ENCODE measurements at regions not wholly inside any gene's neighbourhood (a gene's known extent, or its start where the extent isn't known, plus 50 kb on each side); places are given as distances from the start of the nearest gene placed in this dataset.

DNA sequence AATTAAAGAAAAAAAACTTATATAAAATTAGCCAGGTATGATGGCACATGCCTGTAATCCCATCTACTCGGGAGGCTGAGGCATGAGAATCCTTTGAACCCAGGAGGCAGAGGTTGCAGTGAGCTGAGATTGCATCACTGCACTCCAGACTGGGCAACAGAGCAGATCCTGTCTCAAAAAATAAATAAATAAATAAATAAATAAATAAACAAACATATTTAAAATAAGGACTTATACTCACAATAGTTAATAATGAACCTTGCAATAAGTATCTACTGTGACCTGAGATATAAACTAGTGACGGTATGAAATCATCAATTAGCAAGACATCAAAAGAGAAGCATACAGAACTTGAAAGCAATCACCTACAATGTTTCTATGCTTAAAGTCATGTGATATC, 548.4 kb upstream of the JARID2 start:
- H3K4me3 ChIP-seq (ENCODE audit: low read length): no peak overlapping the region
- no peaks in the 10 kb centered on the region for H3F3A ChIP-seq (ENCODE audit: insufficient read depth, low read length, poor library complexity, severe bottlenecking)
- no peak overlapping the region for H2AFZ ChIP-seq (ENCODE audit: low read depth, low read length)
- H3K9me2 ChIP-seq (ENCODE audit: insufficient read depth, low read length): no peaks in the 10 kb centered on the region
- TF ChIP-seq POLR2AphosphoS5 (IDR thresholded peaks at IDR 0.05): no peak
- TF ChIP-seq EP300 (conservative IDR thresholded peaks at IDR 0.05; ENCODE audit: poor library complexity, severe bottlenecking): no peak
- no peak for TF ChIP-seq TAF1 (IDR thresholded peaks at IDR 0.05; ENCODE audit: low read depth)
- no peak overlapping the region for H3K27ac ChIP-seq (ENCODE audit: low read length)
- H3K27me3 ChIP-seq (ENCODE audit: insufficient read depth, low read depth, low read length): no peaks in the 10 kb centered on the region
- H3K4me2 ChIP-seq (ENCODE audit: low read length): no peak overlapping the region
- no peaks in the 10 kb centered on the region for H4K20me1 ChIP-seq (ENCODE audit: insufficient read depth)
- no peak overlapping the region for H3K9ac ChIP-seq (ENCODE audit: low read length)
- H3K36me3 ChIP-seq (ENCODE audit: insufficient read depth, low read length): no peaks in the 10 kb centered on the region
- H3K79me2 ChIP-seq (replicated peaks; ENCODE audit: insufficient read depth, low read length): no peaks in the 10 kb centered on the region
- no peaks in the 10 kb centered on the region for H3K9me3 ChIP-seq (ENCODE audit: low read length)

- Histone ChIP-seq H3K9me2 (ENCODE audit: insufficient read depth, low read length) (no peaks in the 10 kb centered on the region), H4K20me1 (ENCODE audit: insufficient read depth) (no peaks in the 10 kb centered on the region), H3K4me3 (ENCODE audit: low read length) (no peak overlapping the region), H3K27ac (ENCODE audit: low read length) (no peak overlapping the region), H3F3A (ENCODE audit: insufficient read depth, low read length, poor library complexity, severe bottlenecking) (no peaks in the 10 kb centered on the region), H3K9me3 (ENCODE audit: low read length) (no peaks in the 10 kb centered on the region), H2AFZ (ENCODE audit: low read depth, low read length) (no peak overlapping the region), H3K79me2 (replicated peaks; ENCODE audit: insufficient read depth, low read length) (no peaks in the 10 kb centered on the region), H3K27me3 (ENCODE audit: insufficient read depth, low read depth, low read length) (no peaks in the 10 kb centered on the region), H3K9ac (ENCODE audit: low read length) (no peak overlapping the region), H3K4me2 (ENCODE audit: low read length) (no peak overlapping the region), H3K36me3 (ENCODE audit: insufficient read depth, low read length) (no peaks in the 10 kb centered on the region)
- TF ChIP-seq CTCF (IDR thresholded peaks at IDR 0.05; ENCODE audit: poor library complexity, severe bottlenecking) (no peak), RAD21 (conservative IDR thresholded peaks at IDR 0.05) (no peak), EZH2 (IDR thresholded peaks at IDR 0.05; ENCODE audit: borderline replicate concordance, insufficient read depth, low read length, poor library complexity, severe bottlenecking) (no peak), TAF1 (IDR thresholded peaks at IDR 0.05; ENCODE audit: low read depth) (no peak), SMC3 (conservative IDR thresholded peaks at IDR 0.05; ENCODE audit: poor library complexity) (no peak), EP300 (conservative IDR thresholded peaks at IDR 0.05; ENCODE audit: poor library complexity, severe bottlenecking) (no peak), POLR2AphosphoS5 (IDR thresholded peaks at IDR 0.05) (no peak), MXI1 (conservative IDR thresholded peaks at IDR 0.05; ENCODE audit: poor library complexity, severe bottlenecking) (no peak)
- TF ChIP-seq, protein P1, sequence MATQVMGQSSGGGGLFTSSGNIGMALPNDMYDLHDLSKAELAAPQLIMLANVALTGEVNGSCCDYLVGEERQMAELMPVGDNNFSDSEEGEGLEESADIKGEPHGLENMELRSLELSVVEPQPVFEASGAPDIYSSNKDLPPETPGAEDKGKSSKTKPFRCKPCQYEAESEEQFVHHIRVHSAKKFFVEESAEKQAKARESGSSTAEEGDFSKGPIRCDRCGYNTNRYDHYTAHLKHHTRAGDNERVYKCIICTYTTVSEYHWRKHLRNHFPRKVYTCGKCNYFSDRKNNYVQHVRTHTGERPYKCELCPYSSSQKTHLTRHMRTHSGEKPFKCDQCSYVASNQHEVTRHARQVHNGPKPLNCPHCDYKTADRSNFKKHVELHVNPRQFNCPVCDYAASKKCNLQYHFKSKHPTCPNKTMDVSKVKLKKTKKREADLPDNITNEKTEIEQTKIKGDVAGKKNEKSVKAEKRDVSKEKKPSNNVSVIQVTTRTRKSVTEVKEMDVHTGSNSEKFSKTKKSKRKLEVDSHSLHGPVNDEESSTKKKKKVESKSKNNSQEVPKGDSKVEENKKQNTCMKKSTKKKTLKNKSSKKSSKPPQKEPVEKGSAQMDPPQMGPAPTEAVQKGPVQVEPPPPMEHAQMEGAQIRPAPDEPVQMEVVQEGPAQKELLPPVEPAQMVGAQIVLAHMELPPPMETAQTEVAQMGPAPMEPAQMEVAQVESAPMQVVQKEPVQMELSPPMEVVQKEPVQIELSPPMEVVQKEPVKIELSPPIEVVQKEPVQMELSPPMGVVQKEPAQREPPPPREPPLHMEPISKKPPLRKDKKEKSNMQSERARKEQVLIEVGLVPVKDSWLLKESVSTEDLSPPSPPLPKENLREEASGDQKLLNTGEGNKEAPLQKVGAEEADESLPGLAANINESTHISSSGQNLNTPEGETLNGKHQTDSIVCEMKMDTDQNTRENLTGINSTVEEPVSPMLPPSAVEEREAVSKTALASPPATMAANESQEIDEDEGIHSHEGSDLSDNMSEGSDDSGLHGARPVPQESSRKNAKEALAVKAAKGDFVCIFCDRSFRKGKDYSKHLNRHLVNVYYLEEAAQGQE (IDR thresholded peaks at IDR 0.05; ENCODE audit: borderline replicate concordance): no peak
These were observed 545.9 kb upstream of the JARID2 start for GRCh38 chr6:14699803-14700601.
